ENCODE measurements at regions not wholly inside any gene's neighbourhood (a gene's known extent, or its start where the extent isn't known, plus 50 kb on each side); places are given as distances from the start of the nearest gene placed in this dataset.

DNA sequence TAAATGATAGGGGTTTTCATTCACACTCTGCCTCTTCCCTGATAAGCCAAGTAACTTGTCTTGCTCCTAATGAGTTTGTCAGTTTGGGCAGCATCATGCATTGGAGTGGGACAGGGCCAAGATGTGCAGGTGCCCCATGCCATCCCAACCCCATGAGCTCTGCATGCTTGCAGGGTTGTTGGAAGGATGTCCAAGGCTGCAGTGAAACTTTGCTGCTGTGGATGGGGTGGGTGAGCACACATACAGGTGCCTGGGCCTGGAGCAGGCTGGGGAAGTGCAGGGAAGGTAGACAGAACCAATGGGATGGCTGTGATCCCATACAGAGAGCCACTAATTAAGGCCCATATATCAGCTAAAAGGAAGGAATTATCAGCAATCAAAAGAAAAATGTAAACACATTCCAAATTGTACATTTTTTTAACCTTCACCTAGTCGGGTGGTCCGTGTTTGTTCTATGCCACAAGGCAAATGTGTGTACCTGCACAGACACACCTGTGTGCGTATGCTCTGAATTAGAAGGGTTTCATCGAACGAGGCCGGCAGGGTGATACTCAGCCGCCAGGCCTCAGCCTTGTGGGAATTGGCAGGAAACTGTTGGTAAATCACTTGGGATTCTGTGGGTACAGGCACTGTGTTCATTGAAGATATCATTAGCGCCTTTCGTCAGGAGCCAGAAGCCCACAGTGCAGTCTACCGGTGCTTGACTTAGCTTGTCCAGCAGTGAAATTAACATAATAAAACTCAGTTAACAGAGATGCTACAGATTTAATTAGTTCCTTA is 342.9 kb downstream of the MYCN start:
- TF ChIP-seq, protein P1, sequence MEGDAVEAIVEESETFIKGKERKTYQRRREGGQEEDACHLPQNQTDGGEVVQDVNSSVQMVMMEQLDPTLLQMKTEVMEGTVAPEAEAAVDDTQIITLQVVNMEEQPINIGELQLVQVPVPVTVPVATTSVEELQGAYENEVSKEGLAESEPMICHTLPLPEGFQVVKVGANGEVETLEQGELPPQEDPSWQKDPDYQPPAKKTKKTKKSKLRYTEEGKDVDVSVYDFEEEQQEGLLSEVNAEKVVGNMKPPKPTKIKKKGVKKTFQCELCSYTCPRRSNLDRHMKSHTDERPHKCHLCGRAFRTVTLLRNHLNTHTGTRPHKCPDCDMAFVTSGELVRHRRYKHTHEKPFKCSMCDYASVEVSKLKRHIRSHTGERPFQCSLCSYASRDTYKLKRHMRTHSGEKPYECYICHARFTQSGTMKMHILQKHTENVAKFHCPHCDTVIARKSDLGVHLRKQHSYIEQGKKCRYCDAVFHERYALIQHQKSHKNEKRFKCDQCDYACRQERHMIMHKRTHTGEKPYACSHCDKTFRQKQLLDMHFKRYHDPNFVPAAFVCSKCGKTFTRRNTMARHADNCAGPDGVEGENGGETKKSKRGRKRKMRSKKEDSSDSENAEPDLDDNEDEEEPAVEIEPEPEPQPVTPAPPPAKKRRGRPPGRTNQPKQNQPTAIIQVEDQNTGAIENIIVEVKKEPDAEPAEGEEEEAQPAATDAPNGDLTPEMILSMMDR (IDR thresholded peaks at IDR 0.05; ENCODE audit: poor library complexity, severe bottlenecking) = no peak
- TF ChIP-seq, protein P2, sequence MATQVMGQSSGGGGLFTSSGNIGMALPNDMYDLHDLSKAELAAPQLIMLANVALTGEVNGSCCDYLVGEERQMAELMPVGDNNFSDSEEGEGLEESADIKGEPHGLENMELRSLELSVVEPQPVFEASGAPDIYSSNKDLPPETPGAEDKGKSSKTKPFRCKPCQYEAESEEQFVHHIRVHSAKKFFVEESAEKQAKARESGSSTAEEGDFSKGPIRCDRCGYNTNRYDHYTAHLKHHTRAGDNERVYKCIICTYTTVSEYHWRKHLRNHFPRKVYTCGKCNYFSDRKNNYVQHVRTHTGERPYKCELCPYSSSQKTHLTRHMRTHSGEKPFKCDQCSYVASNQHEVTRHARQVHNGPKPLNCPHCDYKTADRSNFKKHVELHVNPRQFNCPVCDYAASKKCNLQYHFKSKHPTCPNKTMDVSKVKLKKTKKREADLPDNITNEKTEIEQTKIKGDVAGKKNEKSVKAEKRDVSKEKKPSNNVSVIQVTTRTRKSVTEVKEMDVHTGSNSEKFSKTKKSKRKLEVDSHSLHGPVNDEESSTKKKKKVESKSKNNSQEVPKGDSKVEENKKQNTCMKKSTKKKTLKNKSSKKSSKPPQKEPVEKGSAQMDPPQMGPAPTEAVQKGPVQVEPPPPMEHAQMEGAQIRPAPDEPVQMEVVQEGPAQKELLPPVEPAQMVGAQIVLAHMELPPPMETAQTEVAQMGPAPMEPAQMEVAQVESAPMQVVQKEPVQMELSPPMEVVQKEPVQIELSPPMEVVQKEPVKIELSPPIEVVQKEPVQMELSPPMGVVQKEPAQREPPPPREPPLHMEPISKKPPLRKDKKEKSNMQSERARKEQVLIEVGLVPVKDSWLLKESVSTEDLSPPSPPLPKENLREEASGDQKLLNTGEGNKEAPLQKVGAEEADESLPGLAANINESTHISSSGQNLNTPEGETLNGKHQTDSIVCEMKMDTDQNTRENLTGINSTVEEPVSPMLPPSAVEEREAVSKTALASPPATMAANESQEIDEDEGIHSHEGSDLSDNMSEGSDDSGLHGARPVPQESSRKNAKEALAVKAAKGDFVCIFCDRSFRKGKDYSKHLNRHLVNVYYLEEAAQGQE (IDR thresholded peaks at IDR 0.05; ENCODE audit: borderline replicate concordance) = no peak
